ENCODE measurements at regions not wholly inside any gene's neighbourhood (a gene's known extent, or its start where the extent isn't known, plus 50 kb on each side); places are given as distances from the start of the nearest gene placed in this dataset.

- ATAC-seq (no peak), DNase-seq (no peak)
- H3K27me3 ChIP-seq: no peaks in the 10 kb centered on the region
- H3K9me3 ChIP-seq: no peaks in the 10 kb centered on the region
- H3K36me3 ChIP-seq: no peaks in the 10 kb centered on the region
- WGBS (ENCODE audit: insufficient coverage, low coverage, low lambda C conversion rate, missing lambda C conversion rate): 54% methylated on average over 1 of the region's 1 CpG
- no peaks in the 10 kb centered on the region for H3K4me1 ChIP-seq
- TF ChIP-seq POLR2A (IDR thresholded peaks at IDR 0.05): no peak
- no peak for TF ChIP-seq CTCF (IDR thresholded peaks at IDR 0.05)
- intact Hi-C loops (cut with DNase I): no loop called here
- H3K4me3 ChIP-seq: no peak overlapping the region
- H3K27ac ChIP-seq: no peak overlapping the region
Measured at GRCh38 chr3:173258697-173259096, 117.7 kb upstream of the SPATA16 start.

- Histone ChIP-seq H3K27ac (no peak overlapping the region), H3K36me3 (no peaks in the 10 kb centered on the region), H3K9me3 (no peaks in the 10 kb centered on the region), H3K4me1 (no peaks in the 10 kb centered on the region), H3K4me3 (no peak overlapping the region), H3K27me3 (no peaks in the 10 kb centered on the region)
- no peak for DNase-seq
- intact Hi-C loops (cut with DNase I): no loop called here
- no peak for TF ChIP-seq POLR2A (IDR thresholded peaks at IDR 0.05)
- no peak for TF ChIP-seq CTCF (IDR thresholded peaks at IDR 0.05)
- no peak for ATAC-seq
- WGBS (ENCODE audit: insufficient coverage, low coverage, low lambda C conversion rate, missing lambda C conversion rate): 51% methylated on average over 4 of the region's 4 CpGs
Measured at GRCh38 chr3:173257797-173258196, 116.8 kb upstream of the SPATA16 start.

- intact Hi-C loops (cut with DNase I): no loop called here
Measured at GRCh38 chr3:173255555-173255954, 114.5 kb upstream of the SPATA16 start.

GRCh38 chr3:173253471-173253870, 112.4 kb upstream of the SPATA16 start:
- Histone ChIP-seq H3K4me3 (no peak overlapping the region), H3K27ac (no peak overlapping the region), H3K9me3 (no peaks in the 10 kb centered on the region), H3K27me3 (no peaks in the 10 kb centered on the region), H3K36me3 (no peaks in the 10 kb centered on the region), H3K4me1 (no peaks in the 10 kb centered on the region)
- ATAC-seq (no peak), DNase-seq (no peak)
- intact Hi-C loops (cut with DNase I): no loop called here
- TF ChIP-seq POLR2A (IDR thresholded peaks at IDR 0.05) (no peak), CTCF (IDR thresholded peaks at IDR 0.05) (no peak)
- 80% methylated on average over 1 of the region's 1 CpG for WGBS (ENCODE audit: insufficient coverage, low coverage, low lambda C conversion rate, missing lambda C conversion rate)

More at GRCh38 chr3:173255555-173255954, 114.5 kb upstream of the SPATA16 start:
- TF ChIP-seq CTCF (IDR thresholded peaks at IDR 0.05) (no peak), POLR2A (IDR thresholded peaks at IDR 0.05) (no peak)
- no peak overlapping the region for H3K4me3 ChIP-seq
- no peaks in the 10 kb centered on the region for H3K4me1 ChIP-seq
- no peak for ATAC-seq
- no peaks in the 10 kb centered on the region for H3K36me3 ChIP-seq
- no peak for DNase-seq
- 40% methylated on average over 5 of the region's 5 CpGs for WGBS (ENCODE audit: insufficient coverage, low coverage, low lambda C conversion rate, missing lambda C conversion rate)
- H3K9me3 ChIP-seq: no peaks in the 10 kb centered on the region
- no peaks in the 10 kb centered on the region for H3K27me3 ChIP-seq
- H3K27ac ChIP-seq: no peak overlapping the region

GRCh38 chr3:173249457-173249856, 108.4 kb upstream of the SPATA16 start:
- WGBS (ENCODE audit: insufficient coverage, low coverage, low lambda C conversion rate, missing lambda C conversion rate): 46% methylated on average over 2 of the region's 2 CpGs
- Histone ChIP-seq H3K36me3 (no peaks in the 10 kb centered on the region), H3K27ac (no peak overlapping the region), H3K4me1 (no peaks in the 10 kb centered on the region), H3K27me3 (no peaks in the 10 kb centered on the region), H3K9me3 (no peaks in the 10 kb centered on the region), H3K4me3 (no peak overlapping the region)
- intact Hi-C loops (cut with DNase I): no loop called here
- TF ChIP-seq CTCF (IDR thresholded peaks at IDR 0.05) (no peak), POLR2A (IDR thresholded peaks at IDR 0.05) (no peak)
- DNase-seq (no peak), ATAC-seq (no peak)
